Spleen (tissue), 11 donors: ENCODE measurements at regions not wholly inside any gene's neighbourhood (a gene's known extent, or its start where the extent isn't known, plus 50 kb on each side); places are given as distances from the start of the nearest gene placed in this dataset.
A peak's percentile ranks its signal among the peaks of the same experiment; 100 is the strongest.

ENCODE experiments used
- DNase-seq: peaks from one replicate; pipeline ENCODE4 v3.0.0-alpha.2; 2020
- H3K27ac ChIP-seq, 8 donors: fragments of 200-600 bp; sonication (generic) in 7 of 8; 1 replicate in 4 of 8; 2 replicates in 4 of 8; pipeline versions ENCODE4 v1.5.0 to v1.8.0; 2016 to 2021; ENCODE audit warnings: inconsistent platforms in 4 of 8, mild to moderate bottlenecking in 4 of 8, moderate library complexity in 1 of 8
- H3K27me3 ChIP-seq, 7 donors: fragments of 200-600 bp; sonication (generic) in 6 of 7; replicated peaks in 1 of 7; 1 replicate in 4 of 7; 2 replicates in 3 of 7; pipeline versions ENCODE4 v1.5.0 to v1.8.0; 2016 to 2021; ENCODE audit warnings: inconsistent platforms in 3 of 7, mild to moderate bottlenecking in 1 of 7
- H3K36me3 ChIP-seq, 6 donors: fragments of 200-600 bp; sonication (generic) in 5 of 6; 1 replicate in 4 of 6; 2 replicates in 2 of 6; pipeline versions ENCODE4 v1.5.0 to v1.8.0; 2016 to 2021; ENCODE audit warnings: inconsistent platforms in 2 of 6
- H3K4me1 ChIP-seq, 6 donors: fragments of 200-600 bp; sonication (generic) in 5 of 6; 1 replicate in 3 of 6; 2 replicates in 3 of 6; pipeline versions ENCODE4 v1.5.0 to v1.8.0; 2016 to 2021; ENCODE audit warnings: inconsistent platforms in 3 of 6
- H3K4me3 ChIP-seq, 8 donors: fragments of 200-600 bp; sonication (generic) in 7 of 8; 1 replicate in 4 of 8; 2 replicates in 4 of 8; pipeline versions ENCODE4 v1.5.0 to v1.8.0; 2016 to 2021; ENCODE audit warnings: inconsistent platforms in 4 of 8, mild to moderate bottlenecking in 4 of 8, moderate library complexity in 2 of 8
- H3K9me3 ChIP-seq, 8 donors: fragments of 200-600 bp; sonication (generic) in 7 of 8; 1 replicate in 4 of 8; 2 replicates in 4 of 8; pipeline versions ENCODE4 v1.5.0 to v1.8.0; 2016 to 2021; ENCODE audit warnings: inconsistent platforms in 4 of 8
- CTCF ChIP-seq, 11 experiments: fragments of 200-600 bp in 7 of 11; fragments of 450-650 bp in 4 of 11; sonication (generic) in 4 of 11; IDR thresholded peaks in 8 of 11; conservative IDR thresholded peaks in 3 of 11; 1 replicate in 7 of 11; 2 replicates in 4 of 11; pipeline versions ENCODE4 v1.4.0 to v1.8.0; 2016 to 2021; ENCODE audit warnings: antibody characterized with exemption in 11 of 11, inconsistent platforms in 4 of 11, mild to moderate bottlenecking in 1 of 11
- POLR2A ChIP-seq, 3 donors: fragments of 450-650 bp; IDR thresholded peaks; one replicate each; pipeline ENCODE4 v1.5.1; 2017; ENCODE audit warnings: antibody characterized with exemption in 3 of 3, mild to moderate bottlenecking in 1 of 3
- POLR2AphosphoS5 ChIP-seq, 3 donors: sonication (generic); formaldehyde crosslinking; IDR thresholded peaks; one replicate each; pipeline ENCODE4 v1.5.1; 2017; ENCODE audit warnings: antibody characterized with exemption in 3 of 3
- WGBS, 5 donors: extraction: QIAGEN DNeasy Blood & Tissue Kit in 3 of 5; methylation state at CpG; one replicate each; pipeline versions ENCODE4 v1.1.5 to v1.1.7; 2013 to 2018; 5-methylcytosine and 5-hydroxymethylcytosine counted together
- intact Hi-C: fragments of 100-400 bp; cut with DNase I; formaldehyde crosslinking; loops from one replicate; pipeline ENCODE4 v1.15.0; 2023; ENCODE audit warnings: low total_unique reads
- donor health status: healthy with polysubstance abuse.
- donor health status: DM: no; HTN: no; CAD: no; lungs with moderate emphysema.
- donor health status: DM: no; HTN: no; CAD: no.
- donor health status: Bipolar disorder and iron deficiency.
- donor health status: healthy.
- donor health status: DM: no; HTN: no; CAD: no.
- donor health status: DM: yes; HTN: yes; CAD: no.

GRCh38 chr2:196239622-196240587, 68.5 kb upstream of the STK17B start:
- WGBS, 5 donors = 10 to 25% (median 18%) methylated on average over 10 of the region's 10 CpGs
- H3K27ac ChIP-seq = peak overlapping the region; percentile 80 to 96 (median 92)
- peak; percentile 94 for DNase-seq
- H3K4me1 ChIP-seq = peaks cover 44 to 97% (median 65%) of the 10 kb centered on the region in 6 donors
- H3K9me3 ChIP-seq = no peaks in the 10 kb centered on the region
- peak overlapping the region in 1 of 8 donors; percentile 56 for H3K4me3 ChIP-seq
- TF ChIP-seq POLR2AphosphoS5 (IDR thresholded peaks at IDR 0.05) = peak in 2 of 3 donors; percentile 24 to 97
- peak in 1 of 3 donors; percentile 23 for TF ChIP-seq POLR2A (IDR thresholded peaks at IDR 0.05)
- TF ChIP-seq CTCF (IDR thresholded peaks at IDR 0.05 in 8 of 11, conservative IDR thresholded peaks at IDR 0.05 in 3 of 11) = peak in 10 of 11 experiments; percentile 25 to 67 (median 39)
- intact Hi-C loops = no loop called here
- no peaks in the 10 kb centered on the region for H3K27me3 ChIP-seq
- peaks cover 0 to 15% (median 0%) of the 10 kb centered on the region in 6 donors for H3K36me3 ChIP-seq

GRCh38 chr2:196241175-196241574, 69.8 kb upstream of the STK17B start:
- WGBS, 5 donors = 66 to 78% (median 69%) methylated on average over 3 of the region's 3 CpGs
- Histone ChIP-seq H3K36me3 (peaks cover 0 to 15% (median 0%) of the 10 kb centered on the region in 6 donors), H3K27ac (peak overlapping the region; percentile 80 to 96 (median 92)), H3K4me3 (peak overlapping the region in 1 of 8 donors; percentile 56), H3K9me3 (no peaks in the 10 kb centered on the region), H3K4me1 (peaks cover 42 to 98% (median 56%) of the 10 kb centered on the region in 6 donors), H3K27me3 (no peaks in the 10 kb centered on the region)
- TF ChIP-seq POLR2AphosphoS5 (IDR thresholded peaks at IDR 0.05) = peak; percentile 18 to 35 (median 24)
- TF ChIP-seq POLR2A (IDR thresholded peaks at IDR 0.05) = no peak
- intact Hi-C loops = no loop called here
- DNase-seq = peak; percentile 82

- peak; percentile 80 for DNase-seq
- Histone ChIP-seq H3K4me1 (peaks cover 42 to 99% (median 60%) of the 10 kb centered on the region in 6 donors), H3K36me3 (peaks cover 0 to 15% (median 0%) of the 10 kb centered on the region in 6 donors), H3K27ac (peak overlapping the region; percentile 80 to 96 (median 92)), H3K9me3 (no peaks in the 10 kb centered on the region), H3K27me3 (no peaks in the 10 kb centered on the region), H3K4me3 (peak overlapping the region in 1 of 8 donors; percentile 56)
- WGBS, 5 donors = 28 to 39% (median 30%) methylated on average over 7 of the region's 7 CpGs
- intact Hi-C loops = no loop called here
- TF ChIP-seq POLR2AphosphoS5 (IDR thresholded peaks at IDR 0.05) = peak in 2 of 3 donors; percentile 18 to 80
- TF ChIP-seq CTCF (IDR thresholded peaks at IDR 0.05 in 8 of 11, conservative IDR thresholded peaks at IDR 0.05 in 3 of 11) = no peak
Observed at GRCh38 chr2:196242131-196242620, 70.8 kb upstream of the STK17B start.

GRCh38 chr2:196244516-196244915, 73.1 kb upstream of the STK17B start:
- Histone ChIP-seq H3K9me3 (no peaks in the 10 kb centered on the region), H3K4me3 (no peak overlapping the region), H3K27me3 (no peaks in the 10 kb centered on the region), H3K27ac (no peak overlapping the region), H3K4me1 (peaks cover 28 to 99% (median 61%) of the 10 kb centered on the region in 6 donors), H3K36me3 (peaks cover 0 to under 1% (median 0%) of the 10 kb centered on the region in 6 donors)
- no peak for DNase-seq
- TF ChIP-seq CTCF (IDR thresholded peaks at IDR 0.05 in 8 of 11, conservative IDR thresholded peaks at IDR 0.05 in 3 of 11) (no peak), POLR2AphosphoS5 (IDR thresholded peaks at IDR 0.05) (no peak), POLR2A (IDR thresholded peaks at IDR 0.05) (no peak)
- intact Hi-C loops = loop anchor here (2.0 kb wide), 1 partner anchor 18 kb away; no protein-coding TSS in a partner anchor
- 97 to 100% (median 100%) methylated on average over 2 of the region's 2 CpGs for WGBS, 5 donors
